Left renal cortex interstitium (tissue), 4 donors: ENCODE measurements at regions not wholly inside any gene's neighbourhood (a gene's known extent, or its start where the extent isn't known, plus 50 kb on each side); places are given as distances from the start of the nearest gene placed in this dataset.
"Not testable (repeated sequence)": the region's sequence is repeated elsewhere in the genome, so short reads cannot be mapped to it uniquely, and the experiment has no call there.

Source experiments
- DNase-seq, 4 donors: peaks; one replicate each; pipeline ENCODE4 v3.0.0-alpha.2; 2013; ENCODE audit warnings: low read depth in 4 of 4, low spot score in 2 of 4, missing footprints in 1 of 4

DNA sequence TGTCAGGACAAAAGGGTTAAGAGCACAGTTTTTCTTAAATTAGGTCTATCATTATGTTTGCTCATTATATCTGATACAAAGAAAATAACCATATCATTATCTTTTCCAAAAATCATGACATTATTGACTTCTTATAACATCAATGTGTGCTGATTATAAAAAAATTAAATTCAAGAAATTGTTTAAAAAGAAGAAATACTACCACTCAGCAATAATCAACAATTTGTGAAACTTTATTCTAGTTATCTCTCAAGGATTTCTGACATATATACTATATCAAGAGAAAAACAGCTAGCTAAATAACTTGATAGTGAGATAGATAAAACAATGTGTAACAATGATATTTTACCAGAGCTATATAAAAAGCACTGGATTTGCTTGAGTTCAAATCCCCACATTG, 360.7 kb upstream of the PHF14 start:
- no peak for DNase-seq

DNA sequence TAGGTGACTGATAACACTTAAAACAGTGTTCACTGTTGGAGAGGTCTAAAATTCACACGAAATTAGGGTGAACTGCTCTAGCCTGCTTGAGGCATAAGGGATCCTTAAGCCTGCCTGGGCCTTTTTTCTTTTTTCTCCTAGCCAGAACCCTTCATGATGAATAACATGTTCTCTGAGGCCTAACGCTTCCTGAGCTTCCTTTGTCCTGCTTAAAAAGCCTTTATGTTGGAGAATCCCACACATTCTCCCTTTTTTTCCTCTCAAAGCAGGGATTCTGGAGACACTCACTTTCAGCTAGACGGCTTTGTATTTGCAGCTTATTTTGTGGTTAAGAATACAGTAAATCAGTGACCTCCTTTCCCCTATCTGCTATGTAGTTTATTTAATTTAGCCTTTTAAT, 354.7 kb upstream of the PHF14 start:
- no peak for DNase-seq

DNA sequence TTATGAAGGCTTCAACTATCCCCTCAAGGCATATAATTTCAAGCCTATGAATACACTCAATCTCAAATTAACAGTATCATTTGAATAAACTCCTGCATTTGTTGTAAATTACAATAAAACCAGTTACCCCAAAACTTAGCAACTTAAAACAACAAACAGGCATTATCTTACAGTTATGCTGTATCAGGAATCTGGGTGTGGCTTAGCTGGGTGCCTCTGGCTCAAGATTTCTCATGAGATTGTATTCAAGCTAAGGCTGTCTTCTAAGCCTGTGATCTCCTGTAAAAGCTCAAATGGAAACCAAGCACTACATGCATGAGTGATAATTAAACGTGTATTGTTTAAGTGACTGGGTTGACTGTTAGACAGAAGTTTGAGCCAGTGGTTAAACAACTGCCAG, 341.0 kb upstream of the PHF14 start:
- DNase-seq: no peak

DNA sequence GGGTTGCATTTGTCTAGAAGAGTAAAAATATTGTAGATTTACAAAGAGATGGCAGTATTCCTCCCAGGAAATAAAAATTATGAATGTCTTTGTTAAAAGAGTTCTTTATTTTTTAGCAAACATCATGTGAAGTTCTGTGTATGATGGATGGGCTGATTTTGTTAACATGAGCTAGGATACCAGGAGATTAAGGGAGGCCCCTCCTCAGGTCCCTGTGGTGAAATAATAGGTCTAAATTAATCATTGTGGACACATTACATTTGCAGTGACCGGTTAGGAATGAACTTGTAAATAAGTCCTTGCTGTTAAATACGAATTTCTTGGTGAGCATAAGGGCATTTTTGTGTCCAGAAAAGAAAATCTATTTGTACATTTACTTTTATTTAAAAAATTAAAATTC, 339.4 kb upstream of the PHF14 start:
- no peak for DNase-seq

DNA sequence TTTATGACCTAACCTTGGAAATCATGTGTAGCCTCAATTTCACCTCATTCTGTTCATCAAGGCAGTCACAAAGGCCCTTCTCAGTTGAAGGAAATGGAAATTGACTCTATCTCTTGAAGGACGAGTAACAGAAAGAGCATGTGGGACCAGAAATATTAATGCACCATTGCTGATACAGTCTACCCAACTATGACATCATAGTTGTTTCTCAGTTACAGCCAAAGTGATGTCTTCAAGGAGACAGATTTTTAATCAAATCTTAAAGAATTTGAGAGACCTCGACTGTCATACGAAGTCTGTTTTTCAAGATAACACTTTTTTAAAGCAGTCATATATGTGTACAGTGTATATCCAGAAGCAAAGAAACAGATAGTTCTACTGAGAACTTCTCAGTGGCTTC, 335.7 kb upstream of the PHF14 start:
- DNase-seq: no peak

DNA sequence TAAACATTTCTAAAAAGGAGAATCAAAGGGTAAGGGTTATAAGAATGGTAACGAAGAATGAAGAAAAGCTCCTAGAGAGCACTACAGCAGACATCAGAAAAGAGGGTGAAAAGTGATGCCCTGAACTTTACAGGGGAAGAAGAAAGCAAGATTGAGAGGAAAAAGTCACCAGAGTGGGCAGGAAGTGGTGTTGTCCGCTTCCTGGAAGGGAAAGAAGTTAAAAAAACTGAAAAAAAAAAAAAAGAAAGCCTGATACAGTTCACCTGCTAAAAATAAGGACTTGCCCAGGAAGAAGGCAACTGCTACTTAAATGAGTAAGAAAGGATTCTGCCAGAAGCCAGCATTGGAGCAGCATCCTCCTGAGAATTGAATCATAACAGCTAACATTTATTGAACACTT, 330.1 kb upstream of the PHF14 start:
- no peak for DNase-seq

DNA sequence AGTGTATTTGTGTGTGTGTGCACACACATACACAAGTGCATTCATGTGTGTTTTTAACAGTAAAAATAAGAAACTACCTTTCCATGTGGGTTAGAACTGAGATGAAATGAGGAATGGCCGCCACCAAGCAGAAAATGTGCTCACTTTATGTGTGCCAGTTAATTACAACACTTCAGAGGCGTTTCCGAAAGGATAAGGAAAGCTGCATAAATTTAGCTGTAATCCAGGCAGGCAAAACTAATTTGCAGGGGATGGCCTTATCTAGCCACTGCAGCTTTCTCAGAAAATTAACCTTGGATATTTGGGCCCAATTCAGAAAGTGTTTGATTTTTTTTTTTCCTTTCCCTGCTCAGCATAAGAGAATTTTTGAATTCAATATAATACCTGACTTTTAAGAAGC, 328.8 kb upstream of the PHF14 start:
- DNase-seq: no peak

DNA sequence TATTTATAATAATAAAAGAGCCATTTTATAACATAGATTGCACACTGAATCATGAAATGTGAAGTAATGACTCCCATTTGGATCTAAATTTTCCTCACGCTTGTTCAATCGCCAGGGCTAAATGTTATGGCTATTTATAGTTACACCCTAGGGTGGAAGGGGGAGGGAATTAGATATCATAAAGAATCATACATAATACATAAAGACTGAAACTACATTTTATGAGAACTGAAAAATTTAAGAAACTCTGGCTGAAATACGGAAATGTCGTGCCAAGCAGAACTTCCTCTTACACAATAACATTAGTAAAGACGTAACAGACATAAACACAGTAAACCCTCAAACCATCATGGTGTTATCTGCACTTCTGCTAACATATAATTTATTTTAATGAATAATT, 327.5 kb upstream of the PHF14 start:
- no peak for DNase-seq

DNA sequence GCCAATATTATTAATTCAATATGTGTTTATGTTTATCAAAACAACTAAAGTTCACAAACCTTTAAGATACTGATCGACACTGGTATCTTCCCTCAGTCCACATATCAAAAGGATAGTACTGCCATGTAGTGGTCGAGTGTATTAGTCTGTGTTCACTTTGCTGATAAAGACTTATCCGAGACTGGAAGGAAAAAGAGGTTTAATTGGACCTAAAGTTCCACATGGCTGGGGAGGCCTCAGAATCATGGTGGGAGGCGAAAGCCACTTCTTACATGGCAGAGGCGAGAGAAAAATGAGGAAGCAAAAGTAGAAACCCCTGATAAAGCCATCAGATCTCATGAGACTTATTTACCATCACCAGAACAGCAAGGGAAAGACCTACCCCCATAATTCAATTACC, 325.4 kb upstream of the PHF14 start:
- no peak for DNase-seq

DNA sequence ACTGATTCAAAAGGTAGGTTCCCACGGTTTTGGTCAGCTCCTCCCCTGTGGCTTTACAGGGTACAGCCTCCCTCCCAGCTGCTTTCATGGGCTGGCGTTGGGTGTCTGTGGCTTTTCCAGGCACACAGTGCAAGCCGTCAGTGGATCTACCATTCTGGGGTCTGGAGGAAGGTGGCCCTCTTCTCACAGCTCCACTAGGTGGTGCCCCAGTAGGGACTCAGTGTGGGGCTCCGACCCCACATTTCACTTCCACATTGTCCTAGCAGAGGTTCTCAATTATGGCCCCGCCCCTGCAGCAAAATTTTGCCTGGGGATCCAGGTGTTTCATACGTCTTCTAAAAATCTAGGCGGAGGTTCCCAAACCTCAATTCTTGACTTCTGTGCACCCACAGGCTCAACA, 324.6 kb upstream of the PHF14 start:
- DNase-seq: not testable (repeated sequence)

DNA sequence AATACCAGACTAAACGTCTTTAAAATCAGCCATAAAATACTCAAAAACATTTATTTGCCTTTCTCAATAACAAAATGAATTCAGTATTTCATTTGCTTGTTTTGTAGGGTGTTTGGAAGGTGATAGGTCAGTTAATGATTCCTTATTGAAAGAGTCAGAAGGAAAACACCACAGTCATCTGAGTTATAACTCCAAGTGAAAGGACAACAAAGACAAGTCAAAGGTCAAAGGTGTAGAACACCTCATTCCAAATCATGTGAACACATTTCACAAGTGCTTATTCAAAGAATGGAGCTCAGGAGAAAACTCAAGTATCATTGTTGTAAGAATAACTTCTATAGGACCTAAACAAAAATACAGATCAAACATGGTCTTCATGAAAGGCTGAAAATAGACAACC, 318.6 kb upstream of the PHF14 start:
- DNase-seq: no peak

DNA sequence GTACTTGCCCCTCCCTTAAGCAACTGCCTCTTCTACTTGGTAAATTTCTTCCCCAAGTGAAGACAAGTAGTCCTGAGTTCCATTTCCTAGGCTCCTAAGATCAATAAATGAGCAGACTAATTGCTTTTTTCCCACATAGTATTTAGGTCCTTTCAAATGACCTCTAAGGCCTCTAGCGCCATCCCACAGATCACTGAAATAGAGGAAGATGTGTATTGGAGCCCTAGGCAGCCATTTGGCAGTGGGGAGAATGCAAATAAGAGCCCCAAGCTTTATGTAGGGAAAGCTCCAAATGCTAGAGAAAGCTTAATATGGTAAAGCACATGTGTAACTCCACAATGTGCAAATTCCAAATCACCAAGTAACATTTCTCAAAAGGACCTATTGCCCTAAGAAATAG, 316.5 kb upstream of the PHF14 start:
- no peak for DNase-seq

DNA sequence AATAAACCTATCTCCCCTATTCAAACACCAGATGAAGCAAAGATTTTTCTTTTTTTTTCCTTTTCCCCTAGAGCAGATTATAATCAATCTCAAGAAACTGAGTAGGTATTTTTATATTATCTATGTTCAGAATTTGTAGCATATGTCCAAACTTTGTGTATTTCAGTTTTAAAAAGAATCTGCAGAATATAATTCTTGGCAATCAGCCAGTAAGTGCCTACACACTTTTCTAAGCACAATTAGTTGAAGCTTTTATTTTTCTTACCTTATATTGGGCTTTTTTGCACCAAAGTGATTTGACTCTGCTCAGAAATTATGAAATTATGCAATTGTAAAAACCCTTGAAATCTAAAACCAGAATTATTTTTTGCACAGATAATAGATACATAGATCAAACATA, 315.8 kb upstream of the PHF14 start:
- no peak for DNase-seq

DNA sequence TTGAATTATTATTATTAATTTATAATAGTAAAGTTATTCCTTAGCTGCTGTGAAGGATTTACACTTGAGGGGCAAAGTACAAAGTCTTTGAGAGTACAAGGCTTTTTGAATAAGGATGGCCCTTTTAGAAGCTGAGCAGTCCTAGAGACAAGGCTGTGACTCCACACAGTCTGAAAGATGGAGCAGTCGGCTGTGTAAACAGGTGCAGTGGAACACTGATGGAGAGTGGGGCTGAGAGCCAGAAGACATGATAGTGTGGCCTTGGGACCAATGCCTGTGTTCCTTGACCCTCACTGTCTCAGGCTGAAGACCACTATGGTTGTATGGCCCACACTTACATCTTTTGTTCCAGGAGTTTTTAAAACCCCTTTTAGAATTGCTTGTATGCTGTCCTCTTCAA, 311.2 kb upstream of the PHF14 start:
- no peak for DNase-seq

DNA sequence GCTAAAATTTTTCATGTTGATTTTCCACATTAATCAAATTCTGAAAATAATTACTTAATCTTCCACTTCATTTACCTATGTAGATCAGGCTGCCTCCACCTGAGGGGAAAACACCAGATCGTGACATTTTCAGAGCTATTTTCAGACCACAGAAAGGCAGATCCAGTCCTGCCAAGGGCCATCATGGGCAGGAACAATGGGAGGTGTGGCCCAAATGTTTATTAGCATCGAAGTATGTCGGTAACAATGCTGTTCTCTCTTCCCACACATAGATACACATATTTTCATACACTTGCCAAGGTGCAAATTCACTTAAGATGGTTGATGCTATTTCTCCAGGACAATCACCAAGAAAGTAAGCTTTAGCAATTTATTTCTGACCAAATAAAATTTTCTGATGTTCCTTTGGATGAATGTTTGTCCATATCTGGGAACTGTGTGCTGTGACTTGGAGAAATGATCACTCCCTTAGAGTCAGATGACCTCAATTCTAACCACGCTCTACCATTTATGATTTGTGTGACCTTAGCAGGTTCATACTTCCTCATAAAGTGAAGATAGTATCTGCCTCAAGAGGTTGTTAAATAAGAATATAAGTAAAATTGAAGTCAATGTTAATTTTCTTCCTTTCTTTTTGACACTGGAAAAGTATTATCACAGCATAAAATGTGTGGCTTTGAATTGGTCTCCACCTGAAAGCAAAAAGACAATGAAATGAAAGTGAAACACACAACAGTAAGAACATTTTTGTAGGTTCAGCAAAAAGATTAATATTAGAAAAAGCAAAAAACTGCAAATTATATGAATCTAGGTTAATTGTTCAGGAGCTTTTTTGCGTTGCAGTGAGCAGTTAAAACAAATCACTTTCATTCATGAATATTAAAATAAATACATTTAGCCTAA, 310.4 kb upstream of the PHF14 start:
- DNase-seq: no peak

DNA sequence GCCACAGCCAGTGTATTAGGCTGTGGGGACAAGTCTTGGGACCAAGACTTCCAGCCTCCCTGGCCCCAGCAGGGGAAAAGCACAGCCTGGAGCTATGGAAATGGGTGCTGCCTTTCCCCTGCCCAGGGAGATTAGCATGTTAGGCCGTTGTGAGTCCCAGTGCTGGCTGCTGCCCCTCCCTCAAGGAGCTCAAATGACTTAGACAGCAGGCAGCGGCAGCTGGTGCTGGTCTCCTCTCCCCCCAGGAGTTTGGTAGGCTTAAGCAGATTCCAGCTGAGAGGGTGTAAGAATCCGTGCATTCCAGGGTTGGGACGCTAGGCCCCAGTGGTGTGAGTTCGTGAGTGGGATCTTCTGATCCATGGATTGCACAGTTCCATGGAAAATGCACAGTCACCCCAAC, 301.5 kb upstream of the PHF14 start:
- no peak for DNase-seq

DNA sequence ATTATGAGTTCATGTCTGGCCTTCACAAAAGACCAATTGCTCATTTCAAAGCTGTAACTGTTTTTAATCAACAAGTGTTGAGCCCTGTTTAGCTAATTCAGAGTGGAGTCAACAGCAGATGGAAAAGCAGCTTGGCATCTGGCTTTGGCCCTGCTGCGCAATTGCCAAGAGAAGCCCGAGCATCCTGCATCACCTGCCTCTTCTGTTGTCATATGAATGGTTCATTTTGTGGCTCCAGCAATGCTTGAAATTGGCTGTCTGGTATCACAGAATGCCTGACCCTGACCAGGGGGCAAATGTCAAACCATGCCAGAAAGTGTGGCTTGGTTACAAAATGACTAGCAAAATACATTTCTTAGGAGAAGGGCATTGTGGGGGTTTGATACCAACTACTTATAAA, 296.5 kb upstream of the PHF14 start:
- DNase-seq: no peak

DNA sequence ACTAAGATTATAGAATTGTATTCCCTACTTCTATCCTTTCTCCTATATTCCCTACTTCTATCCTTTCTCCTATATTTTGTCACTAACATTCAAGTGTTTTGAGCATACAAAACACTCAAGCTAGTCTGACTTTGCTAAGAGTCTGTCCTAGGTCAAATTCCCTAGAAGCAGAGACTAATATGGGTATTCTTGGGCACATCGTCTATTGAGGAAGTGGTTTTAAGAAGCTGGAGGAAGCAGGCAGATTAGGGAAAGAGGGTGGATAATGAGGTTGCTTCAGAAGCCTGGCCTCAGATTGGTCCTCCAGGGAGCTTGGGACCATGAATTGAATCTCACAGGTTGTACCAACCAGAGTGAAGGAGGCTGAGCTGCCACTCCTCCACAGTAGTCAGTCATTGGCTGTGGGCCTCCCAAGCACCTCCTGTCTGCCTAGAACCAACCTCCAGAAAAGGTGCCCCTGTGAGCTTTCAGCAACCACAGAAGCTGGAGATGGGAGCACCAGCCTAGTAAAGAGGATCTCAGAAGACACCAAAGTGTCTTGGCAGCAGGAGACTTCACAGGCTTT, 295.9 kb upstream of the PHF14 start:
- DNase-seq: no peak

DNA sequence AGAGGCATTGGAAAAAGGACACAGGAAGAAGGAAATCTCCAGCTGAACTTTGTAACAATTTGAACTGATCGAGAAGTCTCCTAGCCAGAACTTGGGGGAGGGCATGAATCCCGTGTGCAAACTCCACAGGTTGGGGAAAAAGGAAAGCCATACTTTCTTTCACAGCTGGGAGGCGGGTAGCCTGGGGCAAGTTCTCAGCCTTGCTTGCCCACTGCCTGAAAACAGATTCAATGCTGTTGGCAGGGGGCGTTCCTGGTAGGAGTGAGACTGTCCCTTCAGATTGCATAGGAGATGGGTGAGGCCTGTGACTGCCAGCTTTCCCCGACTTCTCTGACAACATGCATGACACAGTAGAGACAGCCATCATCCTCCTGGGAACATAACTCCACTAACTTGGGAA, 289.1 kb upstream of the PHF14 start:
- DNase-seq: no peak

DNA sequence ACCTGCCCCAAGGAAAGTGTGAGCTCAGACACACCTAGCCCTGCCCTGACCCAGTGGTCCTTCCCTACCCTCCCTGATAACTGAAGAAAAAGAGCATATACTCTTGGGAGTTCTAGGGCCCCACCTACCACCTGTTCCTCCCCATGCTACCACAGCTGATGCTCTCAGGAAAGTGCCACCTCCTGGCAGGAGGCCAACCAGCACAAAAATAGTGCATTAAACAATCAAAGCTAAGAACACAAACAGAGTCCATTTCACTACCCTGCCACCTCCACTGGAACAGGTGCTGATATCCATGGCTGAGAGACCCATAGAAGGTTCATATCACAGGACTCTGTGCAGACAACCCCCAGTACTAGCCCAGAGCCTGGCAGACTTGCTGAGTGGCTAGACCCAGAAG, 288.6 kb upstream of the PHF14 start:
- no peak for DNase-seq

DNA sequence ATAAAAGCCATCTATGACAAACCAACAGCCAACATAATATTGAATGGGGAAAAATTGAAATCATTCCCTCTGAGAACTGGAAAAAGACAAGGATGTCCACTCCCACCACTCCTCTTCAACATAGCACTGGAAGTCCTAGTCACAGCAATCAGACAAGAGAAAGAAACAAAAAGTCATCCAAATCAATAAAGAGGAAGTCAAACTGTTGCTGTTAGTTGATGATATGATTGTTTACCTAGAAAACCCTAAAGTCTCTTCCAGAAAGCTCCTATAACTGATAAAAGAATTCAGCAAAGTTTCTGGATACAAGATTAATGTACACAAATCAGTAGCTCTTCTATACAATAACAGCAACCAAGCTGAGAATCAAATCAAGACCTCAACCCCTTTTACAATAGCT, 285.1 kb upstream of the PHF14 start:
- no peak for DNase-seq

DNA sequence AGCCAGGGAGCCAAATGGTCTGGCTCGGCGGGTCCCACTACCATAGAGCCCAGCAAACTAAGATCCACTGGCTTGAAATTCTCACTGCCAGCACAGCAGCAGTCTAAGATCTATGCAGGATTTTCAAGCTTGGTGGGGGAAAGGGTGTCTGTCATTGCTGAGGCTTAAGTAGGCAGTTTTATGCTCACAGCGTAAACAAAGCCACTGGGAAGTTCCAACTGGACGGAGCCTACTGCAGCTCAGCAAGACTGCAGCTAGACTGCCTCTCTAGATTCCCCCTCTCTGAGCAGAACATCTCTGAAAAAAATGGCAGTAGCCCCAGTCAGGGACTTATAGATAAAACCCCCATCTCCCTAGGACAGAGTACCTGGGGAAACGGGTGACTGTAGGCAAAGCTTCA, 277.6 kb upstream of the PHF14 start:
- no peak for DNase-seq

DNA sequence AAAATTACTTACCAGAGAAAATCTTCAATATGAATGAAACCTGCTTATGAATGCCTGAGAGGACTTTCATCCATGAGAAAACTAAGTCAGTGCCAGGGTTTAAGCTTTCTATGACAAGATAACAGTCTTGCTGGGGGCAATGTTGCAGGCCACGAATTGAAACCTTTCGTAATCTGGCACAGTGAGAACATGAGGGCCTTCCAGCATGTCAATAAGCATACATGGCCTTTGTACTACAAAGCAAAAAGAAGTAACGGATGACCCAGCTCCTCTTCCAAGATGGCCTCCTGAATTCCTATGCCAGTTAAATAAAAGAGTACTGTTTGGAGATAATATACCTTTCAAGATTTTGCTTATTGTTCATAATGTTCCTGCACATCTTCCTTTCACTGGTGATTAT, 270.6 kb upstream of the PHF14 start:
- no peak for DNase-seq
